ENCODE measurements at regions not wholly inside any gene's neighbourhood (a gene's known extent, or its start where the extent isn't known, plus 50 kb on each side); places are given as distances from the start of the nearest gene placed in this dataset.
"Not testable (repeated sequence)": the region's sequence is repeated elsewhere in the genome, so short reads cannot be mapped to it uniquely, and the experiment has no call there.

GRCh38 chr16:29330623-29331022, 75.9 kb downstream of the NPIPB11 start:
- not testable (repeated sequence) for DNase-seq (ENCODE audit: low read depth in 2 of 2, low spot score in 1 of 2)

GRCh38 chr16:29328528-29328927, 78.0 kb downstream of the NPIPB11 start:
- not testable (repeated sequence) for DNase-seq (ENCODE audit: low read depth in 2 of 2, low spot score in 1 of 2)

- DNase-seq (ENCODE audit: low read depth in 2 of 2, low spot score in 1 of 2), result not testable (repeated sequence)
These were observed 78.7 kb downstream of the NPIPB11 start for GRCh38 chr16:29327631-29328408.

GRCh38 chr16:29326164-29327125, 80.1 kb downstream of the NPIPB11 start:
- DNase-seq (ENCODE audit: low read depth in 2 of 2, low spot score in 1 of 2), result not testable (repeated sequence)

GRCh38 chr16:29323725-29324124, 82.8 kb downstream of the NPIPB11 start:
- not testable (repeated sequence) for DNase-seq (ENCODE audit: low read depth in 2 of 2, low spot score in 1 of 2)

GRCh38 chr16:29321585-29321984, 84.9 kb downstream of the NPIPB11 start:
- no peak for DNase-seq (ENCODE audit: low read depth in 2 of 2, low spot score in 1 of 2)

- no peak for DNase-seq (ENCODE audit: low read depth in 2 of 2, low spot score in 1 of 2)
These were observed 85.5 kb downstream of the NPIPB11 start for GRCh38 chr16:29321000-29321393.

GRCh38 chr16:29320274-29320999, 86.1 kb downstream of the NPIPB11 start:
- no peak for DNase-seq (ENCODE audit: low read depth in 2 of 2, low spot score in 1 of 2)

- no peak for DNase-seq (ENCODE audit: low read depth in 2 of 2, low spot score in 1 of 2)
These were observed 86.8 kb downstream of the NPIPB11 start for GRCh38 chr16:29319726-29320125.

GRCh38 chr16:29318561-29318968, 87.9 kb downstream of the NPIPB11 start:
- DNase-seq (ENCODE audit: low read depth in 2 of 2, low spot score in 1 of 2), result not testable (repeated sequence)

GRCh38 chr16:29318037-29318436, 88.5 kb downstream of the NPIPB11 start:
- no peak for DNase-seq (ENCODE audit: low read depth in 2 of 2, low spot score in 1 of 2)

- no peak for DNase-seq (ENCODE audit: low read depth in 2 of 2, low spot score in 1 of 2)
These were observed 89.2 kb downstream of the NPIPB11 start for GRCh38 chr16:29317269-29317668.

- DNase-seq (ENCODE audit: low read depth in 2 of 2, low spot score in 1 of 2), result no peak
These were observed 89.7 kb downstream of the NPIPB11 start for GRCh38 chr16:29316761-29317183.

- DNase-seq (ENCODE audit: low read depth in 2 of 2, low spot score in 1 of 2), result no peak
These were observed 90.5 kb downstream of the NPIPB11 start for GRCh38 chr16:29315916-29316517.

- DNase-seq (ENCODE audit: low read depth in 2 of 2, low spot score in 1 of 2), result no peak
These were observed 91.5 kb downstream of the NPIPB11 start for GRCh38 chr16:29315046-29315445.

GRCh38 chr16:29314292-29314934, 92.1 kb downstream of the NPIPB11 start:
- no peak for DNase-seq (ENCODE audit: low read depth in 2 of 2, low spot score in 1 of 2)

- no peak for DNase-seq (ENCODE audit: low read depth in 2 of 2, low spot score in 1 of 2)
These were observed 92.9 kb downstream of the NPIPB11 start for GRCh38 chr16:29313559-29314048.

GRCh38 chr16:29312835-29313558, 93.5 kb downstream of the NPIPB11 start:
- no peak for DNase-seq (ENCODE audit: low read depth in 2 of 2, low spot score in 1 of 2)

- DNase-seq (ENCODE audit: low read depth in 2 of 2, low spot score in 1 of 2), result not testable (repeated sequence)
These were observed 94.2 kb downstream of the NPIPB11 start for GRCh38 chr16:29312345-29312675.
